ENCODE measurements at regions not wholly inside any gene's neighbourhood (a gene's known extent, or its start where the extent isn't known, plus 50 kb on each side); places are given as distances from the start of the nearest gene placed in this dataset.

DNA sequence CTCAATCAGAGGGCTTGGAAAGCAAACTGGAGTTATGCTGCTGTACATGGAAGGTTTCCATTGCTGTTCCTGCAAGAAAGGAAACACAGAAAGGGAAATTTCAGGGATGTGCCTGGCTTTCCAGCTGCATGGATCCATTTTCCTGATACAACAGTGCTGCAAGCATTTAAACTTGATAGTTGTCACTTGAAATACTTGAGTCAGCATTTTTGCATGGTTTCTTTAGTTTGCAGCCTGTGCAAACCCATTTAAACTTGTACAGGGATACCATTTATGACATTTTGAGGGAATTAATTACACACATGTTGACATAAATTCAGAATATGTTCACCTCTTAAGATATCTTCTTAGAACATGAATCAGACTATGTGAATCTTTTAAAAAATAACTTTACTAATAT is 131.1 kb upstream of the RASGEF1B start:
- TF ChIP-seq EP300 (IDR thresholded peaks at IDR 0.05; ENCODE audit: low read depth) (no peak), POLR2AphosphoS5 (IDR thresholded peaks at IDR 0.05) (no peak)
- TF ChIP-seq, protein P1, sequence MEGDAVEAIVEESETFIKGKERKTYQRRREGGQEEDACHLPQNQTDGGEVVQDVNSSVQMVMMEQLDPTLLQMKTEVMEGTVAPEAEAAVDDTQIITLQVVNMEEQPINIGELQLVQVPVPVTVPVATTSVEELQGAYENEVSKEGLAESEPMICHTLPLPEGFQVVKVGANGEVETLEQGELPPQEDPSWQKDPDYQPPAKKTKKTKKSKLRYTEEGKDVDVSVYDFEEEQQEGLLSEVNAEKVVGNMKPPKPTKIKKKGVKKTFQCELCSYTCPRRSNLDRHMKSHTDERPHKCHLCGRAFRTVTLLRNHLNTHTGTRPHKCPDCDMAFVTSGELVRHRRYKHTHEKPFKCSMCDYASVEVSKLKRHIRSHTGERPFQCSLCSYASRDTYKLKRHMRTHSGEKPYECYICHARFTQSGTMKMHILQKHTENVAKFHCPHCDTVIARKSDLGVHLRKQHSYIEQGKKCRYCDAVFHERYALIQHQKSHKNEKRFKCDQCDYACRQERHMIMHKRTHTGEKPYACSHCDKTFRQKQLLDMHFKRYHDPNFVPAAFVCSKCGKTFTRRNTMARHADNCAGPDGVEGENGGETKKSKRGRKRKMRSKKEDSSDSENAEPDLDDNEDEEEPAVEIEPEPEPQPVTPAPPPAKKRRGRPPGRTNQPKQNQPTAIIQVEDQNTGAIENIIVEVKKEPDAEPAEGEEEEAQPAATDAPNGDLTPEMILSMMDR (IDR thresholded peaks at IDR 0.05) = no peak

Measured in transverse colon (tissue), 4 donors.